ENCODE measurements at regions not wholly inside any gene's neighbourhood (a gene's known extent, or its start where the extent isn't known, plus 50 kb on each side); places are given as distances from the start of the nearest gene placed in this dataset.

DNA sequence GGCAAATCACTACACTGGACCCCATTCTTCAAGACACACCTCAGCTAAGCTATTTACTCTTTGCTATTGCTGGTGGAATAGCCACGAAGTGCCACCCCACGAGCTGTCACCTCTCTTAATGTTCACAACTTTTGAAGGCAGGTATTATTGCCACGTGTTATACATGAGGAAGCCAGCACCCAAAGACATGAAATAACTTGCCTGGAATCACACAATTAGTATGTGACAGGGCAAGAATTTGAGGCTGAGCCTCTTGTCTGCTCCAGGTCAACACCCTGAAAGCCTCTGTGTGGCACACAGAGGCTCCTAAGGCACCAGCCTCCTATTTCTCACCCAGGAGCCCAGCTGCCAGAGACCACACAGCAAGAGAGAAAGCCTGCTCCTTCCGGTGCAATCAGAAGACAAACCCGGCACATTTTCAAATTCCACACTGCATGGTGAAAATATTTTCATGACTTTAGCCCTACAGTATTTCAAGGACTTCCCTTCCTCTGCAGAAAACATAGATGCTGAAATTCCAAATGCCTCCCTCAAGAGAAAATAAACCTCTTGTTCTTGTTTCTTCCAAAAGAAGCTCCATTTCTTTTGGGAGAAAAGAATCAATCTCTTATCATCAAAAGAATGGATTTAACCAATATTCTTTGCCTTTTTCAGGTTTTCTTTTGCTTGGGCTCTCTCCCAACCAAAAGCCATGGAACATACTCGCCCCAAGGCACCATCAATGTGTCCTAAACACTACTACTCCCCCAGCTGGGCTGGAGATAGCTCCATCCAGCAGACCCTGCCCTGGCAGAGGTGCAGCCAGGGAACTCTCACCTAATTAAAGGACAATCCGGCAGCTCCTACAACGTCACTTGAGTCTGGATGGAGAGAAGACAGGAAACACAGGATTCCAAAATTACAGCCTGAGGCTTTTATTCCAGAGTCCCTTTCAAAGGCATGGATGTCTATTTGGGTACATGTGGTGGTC, 84.7 kb upstream of the THBS1 start:
- TF ChIP-seq TCF7L2 (IDR thresholded peaks at IDR 0.05; ENCODE audit: low read depth, low read length) (no peak), SIN3A (IDR thresholded peaks at IDR 0.05; ENCODE audit: borderline replicate concordance, insufficient read depth, low read depth, low read length) (no peak), POLR2AphosphoS5 (IDR thresholded peaks at IDR 0.05; ENCODE audit: low read depth, low read length) (no peak)
- TF ChIP-seq, protein P1, sequence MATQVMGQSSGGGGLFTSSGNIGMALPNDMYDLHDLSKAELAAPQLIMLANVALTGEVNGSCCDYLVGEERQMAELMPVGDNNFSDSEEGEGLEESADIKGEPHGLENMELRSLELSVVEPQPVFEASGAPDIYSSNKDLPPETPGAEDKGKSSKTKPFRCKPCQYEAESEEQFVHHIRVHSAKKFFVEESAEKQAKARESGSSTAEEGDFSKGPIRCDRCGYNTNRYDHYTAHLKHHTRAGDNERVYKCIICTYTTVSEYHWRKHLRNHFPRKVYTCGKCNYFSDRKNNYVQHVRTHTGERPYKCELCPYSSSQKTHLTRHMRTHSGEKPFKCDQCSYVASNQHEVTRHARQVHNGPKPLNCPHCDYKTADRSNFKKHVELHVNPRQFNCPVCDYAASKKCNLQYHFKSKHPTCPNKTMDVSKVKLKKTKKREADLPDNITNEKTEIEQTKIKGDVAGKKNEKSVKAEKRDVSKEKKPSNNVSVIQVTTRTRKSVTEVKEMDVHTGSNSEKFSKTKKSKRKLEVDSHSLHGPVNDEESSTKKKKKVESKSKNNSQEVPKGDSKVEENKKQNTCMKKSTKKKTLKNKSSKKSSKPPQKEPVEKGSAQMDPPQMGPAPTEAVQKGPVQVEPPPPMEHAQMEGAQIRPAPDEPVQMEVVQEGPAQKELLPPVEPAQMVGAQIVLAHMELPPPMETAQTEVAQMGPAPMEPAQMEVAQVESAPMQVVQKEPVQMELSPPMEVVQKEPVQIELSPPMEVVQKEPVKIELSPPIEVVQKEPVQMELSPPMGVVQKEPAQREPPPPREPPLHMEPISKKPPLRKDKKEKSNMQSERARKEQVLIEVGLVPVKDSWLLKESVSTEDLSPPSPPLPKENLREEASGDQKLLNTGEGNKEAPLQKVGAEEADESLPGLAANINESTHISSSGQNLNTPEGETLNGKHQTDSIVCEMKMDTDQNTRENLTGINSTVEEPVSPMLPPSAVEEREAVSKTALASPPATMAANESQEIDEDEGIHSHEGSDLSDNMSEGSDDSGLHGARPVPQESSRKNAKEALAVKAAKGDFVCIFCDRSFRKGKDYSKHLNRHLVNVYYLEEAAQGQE (IDR thresholded peaks at IDR 0.05; ENCODE audit: insufficient read depth in 1 of 2, low read depth in 2 of 2, low read length in 1 of 2): no peak
- TF ChIP-seq, protein P2, sequence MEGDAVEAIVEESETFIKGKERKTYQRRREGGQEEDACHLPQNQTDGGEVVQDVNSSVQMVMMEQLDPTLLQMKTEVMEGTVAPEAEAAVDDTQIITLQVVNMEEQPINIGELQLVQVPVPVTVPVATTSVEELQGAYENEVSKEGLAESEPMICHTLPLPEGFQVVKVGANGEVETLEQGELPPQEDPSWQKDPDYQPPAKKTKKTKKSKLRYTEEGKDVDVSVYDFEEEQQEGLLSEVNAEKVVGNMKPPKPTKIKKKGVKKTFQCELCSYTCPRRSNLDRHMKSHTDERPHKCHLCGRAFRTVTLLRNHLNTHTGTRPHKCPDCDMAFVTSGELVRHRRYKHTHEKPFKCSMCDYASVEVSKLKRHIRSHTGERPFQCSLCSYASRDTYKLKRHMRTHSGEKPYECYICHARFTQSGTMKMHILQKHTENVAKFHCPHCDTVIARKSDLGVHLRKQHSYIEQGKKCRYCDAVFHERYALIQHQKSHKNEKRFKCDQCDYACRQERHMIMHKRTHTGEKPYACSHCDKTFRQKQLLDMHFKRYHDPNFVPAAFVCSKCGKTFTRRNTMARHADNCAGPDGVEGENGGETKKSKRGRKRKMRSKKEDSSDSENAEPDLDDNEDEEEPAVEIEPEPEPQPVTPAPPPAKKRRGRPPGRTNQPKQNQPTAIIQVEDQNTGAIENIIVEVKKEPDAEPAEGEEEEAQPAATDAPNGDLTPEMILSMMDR (IDR thresholded peaks at IDR 0.05): no peak
- Histone ChIP-seq H3K4me1 (ENCODE audit: control insufficient read depth, insufficient read depth, low read length) (no peaks in the 10 kb centered on the region), H3K27me3 (ENCODE audit: control insufficient read depth, insufficient read depth, low read length) (no peaks in the 10 kb centered on the region), H3K27ac (ENCODE audit: low read length) (no peak overlapping the region), H3K9me3 (ENCODE audit: control insufficient read depth, insufficient read depth, low read depth, low read length) (no peaks in the 10 kb centered on the region), H3K36me3 (ENCODE audit: control insufficient read depth, insufficient read depth, low read length) (no peaks in the 10 kb centered on the region), H3K4me3 (ENCODE audit: low read depth in 2 of 2, low read length in 2 of 2) (no peak overlapping the region)
- intact Hi-C loops (cut with micrococcal nuclease; ENCODE audit: unreplicated experiment): no loop called here
- ATAC-seq (no peak), DNase-seq (ENCODE audit: low read depth, low spot score) (no peak)
- in situ Hi-C loops (cut with HindIII; ENCODE audit: low pct_unique_long_range_greater_than_20kb, low sequenced_read_pairs): no loop called here
- ChIA-PET POLR2A (no interaction called here), CTCF (no interaction called here)
- no TSS peak for BruUV-seq (replicated peaks)

DNA sequence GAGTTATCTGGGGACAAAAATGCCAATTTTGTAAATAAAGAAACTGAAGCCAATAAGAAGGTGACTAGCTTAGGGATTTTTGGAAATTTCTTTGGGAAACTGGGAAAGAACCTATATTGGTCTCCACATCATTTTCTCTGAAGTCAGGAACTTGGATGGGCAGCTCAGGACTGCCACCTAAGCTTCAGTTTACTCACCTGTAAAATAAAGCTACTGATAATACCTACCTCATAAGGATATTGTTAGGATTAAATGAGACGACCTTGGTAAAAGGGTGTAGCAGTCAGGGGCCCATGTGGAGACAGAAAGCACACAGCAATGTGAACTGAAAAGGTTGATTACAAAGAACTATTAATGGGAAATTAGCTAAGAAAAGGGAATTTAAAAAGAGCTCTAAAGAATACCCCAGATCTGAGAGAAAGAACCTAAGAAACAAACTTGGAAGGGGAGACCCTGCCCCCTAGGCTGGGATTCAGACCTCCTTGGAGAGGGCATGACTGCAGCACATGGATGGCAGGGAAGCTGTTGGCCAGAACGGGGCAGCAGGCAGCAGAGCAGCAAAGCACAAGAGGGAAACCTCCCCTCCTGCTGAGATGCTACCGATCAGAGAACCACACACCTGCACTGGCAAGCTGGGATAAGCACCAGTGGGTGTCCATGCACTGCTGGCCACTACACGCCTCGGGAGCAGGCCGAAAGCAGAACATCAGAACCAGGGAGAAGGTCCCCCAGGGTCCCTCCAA, 83.7 kb upstream of the THBS1 start:
- TF ChIP-seq TCF7L2 (IDR thresholded peaks at IDR 0.05; ENCODE audit: low read depth, low read length) (no peak), POLR2AphosphoS5 (IDR thresholded peaks at IDR 0.05; ENCODE audit: low read depth, low read length) (no peak), SIN3A (IDR thresholded peaks at IDR 0.05; ENCODE audit: borderline replicate concordance, insufficient read depth, low read depth, low read length) (no peak)
- TF ChIP-seq, protein P2 (IDR thresholded peaks at IDR 0.05): no peak
- TF ChIP-seq, protein P1 (IDR thresholded peaks at IDR 0.05; ENCODE audit: insufficient read depth in 1 of 2, low read depth in 2 of 2, low read length in 1 of 2): no peak
- DNase-seq (ENCODE audit: low read depth, low spot score) (no peak), ATAC-seq (no peak)
- no TSS peak for BruUV-seq (replicated peaks)
- Histone ChIP-seq H3K9me3 (ENCODE audit: control insufficient read depth, insufficient read depth, low read depth, low read length) (no peaks in the 10 kb centered on the region), H3K4me3 (ENCODE audit: low read depth in 2 of 2, low read length in 2 of 2) (no peak overlapping the region), H3K4me1 (ENCODE audit: control insufficient read depth, insufficient read depth, low read length) (no peaks in the 10 kb centered on the region), H3K36me3 (ENCODE audit: control insufficient read depth, insufficient read depth, low read length) (no peaks in the 10 kb centered on the region), H3K27ac (ENCODE audit: low read length) (no peak overlapping the region), H3K27me3 (ENCODE audit: control insufficient read depth, insufficient read depth, low read length) (no peaks in the 10 kb centered on the region)
- CTCF ChIA-PET: no interaction called here
- in situ Hi-C loops (cut with HindIII; ENCODE audit: low pct_unique_long_range_greater_than_20kb, low sequenced_read_pairs) (no loop called here), intact Hi-C loops (cut with micrococcal nuclease; ENCODE audit: unreplicated experiment) (no loop called here)
- POLR2A ChIA-PET: no interaction called here

All from Panc1 (cell line).